ENCODE measurements at regions not wholly inside any gene's neighbourhood (a gene's known extent, or its start where the extent isn't known, plus 50 kb on each side); places are given as distances from the start of the nearest gene placed in this dataset.

DNA sequence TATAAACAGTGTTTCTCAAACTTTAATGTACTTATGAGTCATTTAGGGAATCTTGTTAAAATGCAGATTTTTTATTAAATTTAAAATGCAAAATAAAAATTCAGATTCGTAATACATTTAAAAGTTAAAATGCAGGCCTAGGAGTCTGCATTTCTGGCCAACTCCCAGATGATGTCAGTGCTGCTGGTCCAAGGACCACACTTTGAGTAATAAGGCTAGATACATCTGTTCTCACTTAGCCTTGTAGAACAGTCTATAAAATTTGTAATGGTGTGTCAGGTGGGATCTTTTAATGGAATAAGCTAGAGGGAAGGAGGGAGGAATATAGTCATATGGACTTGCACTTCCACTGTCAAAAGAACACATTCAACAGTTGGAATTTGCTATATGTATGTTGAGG lies 295.6 kb upstream of the BMP2 start:
- Histone ChIP-seq H3K9me3 (ENCODE audit: control insufficient read depth in 4 of 4, low read length in 3 of 4) (no peaks in the 10 kb centered on the region), H3K27ac (ENCODE audit: low read depth in 1 of 2, low read length in 2 of 2) (no peak overlapping the region), H3K4me1 (ENCODE audit: control insufficient read depth in 4 of 4, insufficient read depth in 4 of 4, low read length in 3 of 4) (no peaks in the 10 kb centered on the region), H3K9ac (ENCODE audit: low read depth in 1 of 2, low read length in 2 of 2) (no peak overlapping the region), H3K27me3 (ENCODE audit: control insufficient read depth in 4 of 4, insufficient read depth in 4 of 4, low read length in 3 of 4) (peaks cover 0 to 10% (median 0%) of the 10 kb centered on the region in 4 donors), H3K36me3 (ENCODE audit: control insufficient read depth in 4 of 4, insufficient read depth in 3 of 4, low read depth in 1 of 4, low read length in 3 of 4) (no peaks in the 10 kb centered on the region), H3K4me3 (ENCODE audit: low read depth in 1 of 3, low read length in 3 of 3) (no peak overlapping the region)
- WGBS = 75% methylated on average over 1 of the region's 1 CpG
- no peak for TF ChIP-seq YY1 (IDR thresholded peaks at IDR 0.05)
- TF ChIP-seq JUND (IDR thresholded peaks at IDR 0.05) = no peak
- no peak for TF ChIP-seq EGR1 (IDR thresholded peaks at IDR 0.05; ENCODE audit: low read depth in 2 of 2)
- TF ChIP-seq, protein P1, sequence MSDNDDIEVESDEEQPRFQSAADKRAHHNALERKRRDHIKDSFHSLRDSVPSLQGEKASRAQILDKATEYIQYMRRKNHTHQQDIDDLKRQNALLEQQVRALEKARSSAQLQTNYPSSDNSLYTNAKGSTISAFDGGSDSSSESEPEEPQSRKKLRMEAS (IDR thresholded peaks at IDR 0.05) = no peak
- no peak for TF ChIP-seq FOXA1 (IDR thresholded peaks at IDR 0.05)
- TF ChIP-seq, protein P2, sequence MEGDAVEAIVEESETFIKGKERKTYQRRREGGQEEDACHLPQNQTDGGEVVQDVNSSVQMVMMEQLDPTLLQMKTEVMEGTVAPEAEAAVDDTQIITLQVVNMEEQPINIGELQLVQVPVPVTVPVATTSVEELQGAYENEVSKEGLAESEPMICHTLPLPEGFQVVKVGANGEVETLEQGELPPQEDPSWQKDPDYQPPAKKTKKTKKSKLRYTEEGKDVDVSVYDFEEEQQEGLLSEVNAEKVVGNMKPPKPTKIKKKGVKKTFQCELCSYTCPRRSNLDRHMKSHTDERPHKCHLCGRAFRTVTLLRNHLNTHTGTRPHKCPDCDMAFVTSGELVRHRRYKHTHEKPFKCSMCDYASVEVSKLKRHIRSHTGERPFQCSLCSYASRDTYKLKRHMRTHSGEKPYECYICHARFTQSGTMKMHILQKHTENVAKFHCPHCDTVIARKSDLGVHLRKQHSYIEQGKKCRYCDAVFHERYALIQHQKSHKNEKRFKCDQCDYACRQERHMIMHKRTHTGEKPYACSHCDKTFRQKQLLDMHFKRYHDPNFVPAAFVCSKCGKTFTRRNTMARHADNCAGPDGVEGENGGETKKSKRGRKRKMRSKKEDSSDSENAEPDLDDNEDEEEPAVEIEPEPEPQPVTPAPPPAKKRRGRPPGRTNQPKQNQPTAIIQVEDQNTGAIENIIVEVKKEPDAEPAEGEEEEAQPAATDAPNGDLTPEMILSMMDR (IDR thresholded peaks at IDR 0.05; ENCODE audit: low read depth, low read length, missing input control) = no peak
- no peak for TF ChIP-seq TAF1 (conservative IDR thresholded peaks at IDR 0.05)
- TF ChIP-seq HNF4G (IDR thresholded peaks at IDR 0.05) = no peak
- TF ChIP-seq, protein P3, sequence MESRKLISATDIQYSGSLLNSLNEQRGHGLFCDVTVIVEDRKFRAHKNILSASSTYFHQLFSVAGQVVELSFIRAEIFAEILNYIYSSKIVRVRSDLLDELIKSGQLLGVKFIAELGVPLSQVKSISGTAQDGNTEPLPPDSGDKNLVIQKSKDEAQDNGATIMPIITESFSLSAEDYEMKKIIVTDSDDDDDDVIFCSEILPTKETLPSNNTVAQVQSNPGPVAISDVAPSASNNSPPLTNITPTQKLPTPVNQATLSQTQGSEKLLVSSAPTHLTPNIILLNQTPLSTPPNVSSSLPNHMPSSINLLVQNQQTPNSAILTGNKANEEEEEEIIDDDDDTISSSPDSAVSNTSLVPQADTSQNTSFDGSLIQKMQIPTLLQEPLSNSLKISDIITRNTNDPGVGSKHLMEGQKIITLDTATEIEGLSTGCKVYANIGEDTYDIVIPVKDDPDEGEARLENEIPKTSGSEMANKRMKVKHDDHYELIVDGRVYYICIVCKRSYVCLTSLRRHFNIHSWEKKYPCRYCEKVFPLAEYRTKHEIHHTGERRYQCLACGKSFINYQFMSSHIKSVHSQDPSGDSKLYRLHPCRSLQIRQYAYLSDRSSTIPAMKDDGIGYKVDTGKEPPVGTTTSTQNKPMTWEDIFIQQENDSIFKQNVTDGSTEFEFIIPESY (IDR thresholded peaks at IDR 0.05) = no peak
- TF ChIP-seq RAD21 (IDR thresholded peaks at IDR 0.05) = no peak
- TF ChIP-seq GABPA (IDR thresholded peaks at IDR 0.05 in 1 of 2, conservative IDR thresholded peaks at IDR 0.05 in 1 of 2) = no peak
- TF ChIP-seq NR2F2 (IDR thresholded peaks at IDR 0.05) = no peak
- TF ChIP-seq RXRA (IDR thresholded peaks at IDR 0.05) = no peak
- TF ChIP-seq, protein P4, sequence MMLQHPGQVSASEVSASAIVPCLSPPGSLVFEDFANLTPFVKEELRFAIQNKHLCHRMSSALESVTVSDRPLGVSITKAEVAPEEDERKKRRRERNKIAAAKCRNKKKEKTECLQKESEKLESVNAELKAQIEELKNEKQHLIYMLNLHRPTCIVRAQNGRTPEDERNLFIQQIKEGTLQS (IDR thresholded peaks at IDR 0.05) = no peak
- no peak for TF ChIP-seq FOXA2 (IDR thresholded peaks at IDR 0.05)
- TF ChIP-seq, protein P5, sequence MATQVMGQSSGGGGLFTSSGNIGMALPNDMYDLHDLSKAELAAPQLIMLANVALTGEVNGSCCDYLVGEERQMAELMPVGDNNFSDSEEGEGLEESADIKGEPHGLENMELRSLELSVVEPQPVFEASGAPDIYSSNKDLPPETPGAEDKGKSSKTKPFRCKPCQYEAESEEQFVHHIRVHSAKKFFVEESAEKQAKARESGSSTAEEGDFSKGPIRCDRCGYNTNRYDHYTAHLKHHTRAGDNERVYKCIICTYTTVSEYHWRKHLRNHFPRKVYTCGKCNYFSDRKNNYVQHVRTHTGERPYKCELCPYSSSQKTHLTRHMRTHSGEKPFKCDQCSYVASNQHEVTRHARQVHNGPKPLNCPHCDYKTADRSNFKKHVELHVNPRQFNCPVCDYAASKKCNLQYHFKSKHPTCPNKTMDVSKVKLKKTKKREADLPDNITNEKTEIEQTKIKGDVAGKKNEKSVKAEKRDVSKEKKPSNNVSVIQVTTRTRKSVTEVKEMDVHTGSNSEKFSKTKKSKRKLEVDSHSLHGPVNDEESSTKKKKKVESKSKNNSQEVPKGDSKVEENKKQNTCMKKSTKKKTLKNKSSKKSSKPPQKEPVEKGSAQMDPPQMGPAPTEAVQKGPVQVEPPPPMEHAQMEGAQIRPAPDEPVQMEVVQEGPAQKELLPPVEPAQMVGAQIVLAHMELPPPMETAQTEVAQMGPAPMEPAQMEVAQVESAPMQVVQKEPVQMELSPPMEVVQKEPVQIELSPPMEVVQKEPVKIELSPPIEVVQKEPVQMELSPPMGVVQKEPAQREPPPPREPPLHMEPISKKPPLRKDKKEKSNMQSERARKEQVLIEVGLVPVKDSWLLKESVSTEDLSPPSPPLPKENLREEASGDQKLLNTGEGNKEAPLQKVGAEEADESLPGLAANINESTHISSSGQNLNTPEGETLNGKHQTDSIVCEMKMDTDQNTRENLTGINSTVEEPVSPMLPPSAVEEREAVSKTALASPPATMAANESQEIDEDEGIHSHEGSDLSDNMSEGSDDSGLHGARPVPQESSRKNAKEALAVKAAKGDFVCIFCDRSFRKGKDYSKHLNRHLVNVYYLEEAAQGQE (IDR thresholded peaks at IDR 0.05) = no peak
- TF ChIP-seq HNF4A (conservative IDR thresholded peaks at IDR 0.05) = no peak
- TF ChIP-seq SP1 (IDR thresholded peaks at IDR 0.05) = no peak
- no peak for DNase-seq (ENCODE audit: low spot score)
